ENCODE measurements at regions not wholly inside any gene's neighbourhood (a gene's known extent, or its start where the extent isn't known, plus 50 kb on each side); places are given as distances from the start of the nearest gene placed in this dataset.

DNA sequence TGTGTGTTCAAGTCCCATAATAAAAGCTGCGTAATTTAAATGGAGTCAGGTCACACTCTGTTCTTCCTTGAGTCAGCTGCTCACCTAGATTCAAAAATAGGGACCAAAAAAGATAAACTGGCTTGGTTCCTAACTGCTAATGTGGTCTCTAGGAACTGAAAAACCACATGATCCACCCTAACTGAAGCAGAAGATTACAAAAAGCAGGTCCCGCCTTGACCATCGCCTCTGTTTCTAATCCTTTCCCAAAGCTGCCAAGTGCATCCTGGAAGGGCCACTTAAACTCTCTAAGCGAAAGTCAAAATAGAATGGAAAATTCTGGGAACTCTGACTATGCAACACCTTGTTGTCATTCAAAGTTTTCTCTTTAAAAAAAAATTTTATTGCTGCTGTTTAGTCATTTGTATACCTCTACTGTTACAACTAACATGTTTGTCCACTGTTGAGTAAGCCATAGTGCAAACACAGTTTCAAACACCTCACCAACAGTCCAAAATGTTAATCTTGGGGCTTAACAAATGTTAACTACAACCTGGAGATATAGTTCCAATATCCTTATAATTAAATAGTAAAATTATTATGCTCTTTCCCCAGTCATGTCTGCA lies 88.9 kb upstream of the THBS1 start:
- peak overlapping the region; percentile 41 to 58 for H3K27ac ChIP-seq
- no peak overlapping the region for H3K4me3 ChIP-seq
- ATAC-seq (ENCODE audit: insufficient number of reproducible peaks, low FRiP score, low read depth) (no peak), DNase-seq (ENCODE audit: low spot score) (no peak)
- peaks cover 3 to 5% of the 10 kb centered on the region in 2 donors for H3K4me1 ChIP-seq (ENCODE audit: control insufficient read depth in 1 of 2, low read depth in 2 of 2)
- no peaks in the 10 kb centered on the region for H3K9me3 ChIP-seq
- TF ChIP-seq, protein P1, sequence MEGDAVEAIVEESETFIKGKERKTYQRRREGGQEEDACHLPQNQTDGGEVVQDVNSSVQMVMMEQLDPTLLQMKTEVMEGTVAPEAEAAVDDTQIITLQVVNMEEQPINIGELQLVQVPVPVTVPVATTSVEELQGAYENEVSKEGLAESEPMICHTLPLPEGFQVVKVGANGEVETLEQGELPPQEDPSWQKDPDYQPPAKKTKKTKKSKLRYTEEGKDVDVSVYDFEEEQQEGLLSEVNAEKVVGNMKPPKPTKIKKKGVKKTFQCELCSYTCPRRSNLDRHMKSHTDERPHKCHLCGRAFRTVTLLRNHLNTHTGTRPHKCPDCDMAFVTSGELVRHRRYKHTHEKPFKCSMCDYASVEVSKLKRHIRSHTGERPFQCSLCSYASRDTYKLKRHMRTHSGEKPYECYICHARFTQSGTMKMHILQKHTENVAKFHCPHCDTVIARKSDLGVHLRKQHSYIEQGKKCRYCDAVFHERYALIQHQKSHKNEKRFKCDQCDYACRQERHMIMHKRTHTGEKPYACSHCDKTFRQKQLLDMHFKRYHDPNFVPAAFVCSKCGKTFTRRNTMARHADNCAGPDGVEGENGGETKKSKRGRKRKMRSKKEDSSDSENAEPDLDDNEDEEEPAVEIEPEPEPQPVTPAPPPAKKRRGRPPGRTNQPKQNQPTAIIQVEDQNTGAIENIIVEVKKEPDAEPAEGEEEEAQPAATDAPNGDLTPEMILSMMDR (IDR thresholded peaks at IDR 0.05): no peak
- H3K36me3 ChIP-seq: no peaks in the 10 kb centered on the region
- H3K27me3 ChIP-seq (replicated peaks; ENCODE audit: insufficient read depth): no peaks in the 10 kb centered on the region

DNA sequence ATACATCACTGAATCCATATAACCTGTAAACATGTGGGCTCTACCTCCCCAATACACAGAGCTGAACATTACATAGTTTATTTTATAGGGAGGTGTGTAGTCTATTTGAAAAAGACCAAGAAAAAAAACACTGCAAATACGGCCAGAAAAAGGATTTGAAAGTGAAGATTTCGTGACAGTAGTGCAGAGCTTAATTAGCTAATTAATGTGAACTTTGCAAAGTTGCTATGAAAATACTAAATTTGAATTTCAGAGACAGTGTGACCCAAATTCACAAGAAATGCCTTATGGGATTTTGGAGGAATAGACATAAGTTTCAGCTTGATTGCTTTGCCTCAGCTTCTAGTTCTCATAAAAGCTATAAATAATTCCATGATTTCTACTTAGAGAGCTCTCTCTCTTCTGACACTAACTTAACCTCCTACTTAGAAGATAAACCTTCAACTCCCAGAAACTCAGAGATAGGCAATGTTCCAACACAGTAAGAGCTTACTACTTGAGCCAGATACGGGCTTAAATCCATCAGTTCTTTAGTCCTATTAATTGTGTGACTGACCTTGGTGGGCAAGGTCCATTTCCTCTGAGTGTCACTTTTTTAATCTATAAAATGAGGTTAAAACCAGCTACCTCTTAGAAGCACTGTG lies 87.3 kb upstream of the THBS1 start:
- peaks cover 3 to 5% of the 10 kb centered on the region in 2 donors for H3K4me1 ChIP-seq (ENCODE audit: control insufficient read depth in 1 of 2, low read depth in 2 of 2)
- no peaks in the 10 kb centered on the region for H3K27me3 ChIP-seq (replicated peaks; ENCODE audit: insufficient read depth)
- DNase-seq (ENCODE audit: low spot score) (no peak), ATAC-seq (ENCODE audit: insufficient number of reproducible peaks, low FRiP score, low read depth) (no peak)
- no peak overlapping the region for H3K27ac ChIP-seq
- TF ChIP-seq, protein P1 (IDR thresholded peaks at IDR 0.05): no peak
- H3K4me3 ChIP-seq: no peak overlapping the region
- no peaks in the 10 kb centered on the region for H3K9me3 ChIP-seq
- H3K36me3 ChIP-seq: no peaks in the 10 kb centered on the region

DNA sequence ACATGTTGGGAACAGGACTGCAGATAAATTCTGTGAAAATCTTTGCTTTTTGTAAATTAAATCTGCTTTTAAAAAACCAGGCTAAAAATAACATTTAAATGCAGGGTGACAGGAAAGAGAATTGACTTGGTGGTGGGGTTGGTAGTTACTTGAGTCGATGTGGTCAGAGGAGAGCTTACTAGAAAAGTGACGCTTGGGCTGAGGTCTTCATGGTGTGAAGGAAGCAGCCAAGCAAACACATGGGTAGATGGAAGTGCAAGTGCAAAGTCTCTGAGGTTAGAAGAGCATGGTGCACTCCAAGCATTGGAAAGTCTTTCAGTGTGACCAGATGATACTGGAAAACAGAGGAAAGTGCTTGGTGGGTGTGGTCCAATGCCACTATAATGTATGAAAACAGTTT lies 86.4 kb upstream of the THBS1 start:
- H3K4me1 ChIP-seq (ENCODE audit: control insufficient read depth in 1 of 2, low read depth in 2 of 2): peaks cover 3 to 5% of the 10 kb centered on the region in 2 donors
- no peaks in the 10 kb centered on the region for H3K36me3 ChIP-seq
- no peak overlapping the region for H3K27ac ChIP-seq
- H3K4me3 ChIP-seq: no peak overlapping the region
- TF ChIP-seq, protein P1 (IDR thresholded peaks at IDR 0.05): no peak
- H3K27me3 ChIP-seq (replicated peaks; ENCODE audit: insufficient read depth): no peaks in the 10 kb centered on the region
- H3K9me3 ChIP-seq: no peaks in the 10 kb centered on the region
- ATAC-seq (ENCODE audit: insufficient number of reproducible peaks, low FRiP score, low read depth) (no peak), DNase-seq (ENCODE audit: low spot score) (no peak)

DNA sequence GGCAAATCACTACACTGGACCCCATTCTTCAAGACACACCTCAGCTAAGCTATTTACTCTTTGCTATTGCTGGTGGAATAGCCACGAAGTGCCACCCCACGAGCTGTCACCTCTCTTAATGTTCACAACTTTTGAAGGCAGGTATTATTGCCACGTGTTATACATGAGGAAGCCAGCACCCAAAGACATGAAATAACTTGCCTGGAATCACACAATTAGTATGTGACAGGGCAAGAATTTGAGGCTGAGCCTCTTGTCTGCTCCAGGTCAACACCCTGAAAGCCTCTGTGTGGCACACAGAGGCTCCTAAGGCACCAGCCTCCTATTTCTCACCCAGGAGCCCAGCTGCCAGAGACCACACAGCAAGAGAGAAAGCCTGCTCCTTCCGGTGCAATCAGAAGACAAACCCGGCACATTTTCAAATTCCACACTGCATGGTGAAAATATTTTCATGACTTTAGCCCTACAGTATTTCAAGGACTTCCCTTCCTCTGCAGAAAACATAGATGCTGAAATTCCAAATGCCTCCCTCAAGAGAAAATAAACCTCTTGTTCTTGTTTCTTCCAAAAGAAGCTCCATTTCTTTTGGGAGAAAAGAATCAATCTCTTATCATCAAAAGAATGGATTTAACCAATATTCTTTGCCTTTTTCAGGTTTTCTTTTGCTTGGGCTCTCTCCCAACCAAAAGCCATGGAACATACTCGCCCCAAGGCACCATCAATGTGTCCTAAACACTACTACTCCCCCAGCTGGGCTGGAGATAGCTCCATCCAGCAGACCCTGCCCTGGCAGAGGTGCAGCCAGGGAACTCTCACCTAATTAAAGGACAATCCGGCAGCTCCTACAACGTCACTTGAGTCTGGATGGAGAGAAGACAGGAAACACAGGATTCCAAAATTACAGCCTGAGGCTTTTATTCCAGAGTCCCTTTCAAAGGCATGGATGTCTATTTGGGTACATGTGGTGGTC lies 84.7 kb upstream of the THBS1 start:
- H3K27ac ChIP-seq: no peak overlapping the region
- H3K4me1 ChIP-seq (ENCODE audit: control insufficient read depth in 1 of 2, low read depth in 2 of 2): peaks cover 3 to 5% of the 10 kb centered on the region in 2 donors
- ATAC-seq (ENCODE audit: insufficient number of reproducible peaks, low FRiP score, low read depth): no peak

More for the DNA sequence above, 84.7 kb upstream of the THBS1 start:
- H3K36me3 ChIP-seq: no peaks in the 10 kb centered on the region
- no peaks in the 10 kb centered on the region for H3K27me3 ChIP-seq (replicated peaks; ENCODE audit: insufficient read depth)
- DNase-seq (ENCODE audit: low spot score): no peak
- no peaks in the 10 kb centered on the region for H3K9me3 ChIP-seq
- no peak overlapping the region for H3K4me3 ChIP-seq
- TF ChIP-seq, protein P1 (IDR thresholded peaks at IDR 0.05): no peak

Measured in thoracic aorta (tissue), 2 donors.